RWPE1 (cell line): ENCODE measurements at regions not wholly inside any gene's neighbourhood (a gene's known extent, or its start where the extent isn't known, plus 50 kb on each side); places are given as distances from the start of the nearest gene placed in this dataset.
"Not testable (repeated sequence)": the region's sequence is repeated elsewhere in the genome, so short reads cannot be mapped to it uniquely, and the experiment has no call there.

Experiments used
- CTCF ChIA-PET: fragments of 350-600 bp; sonication (Branson Sonifier 250); formaldehyde crosslinking; extraction: SDS; loops from one replicate; lab custom pipeline; 2021; lab: Yijun Ruan, JAX
- POLR2A ChIA-PET: fragments of 400-600 bp; formaldehyde crosslinking; extraction: SDS; loops from one replicate; lab custom pipeline; 2020; ENCODE audit warnings: antibody characterized with exemption; ENCODE audit not compliant: low non-redundant PET; lab: Yijun Ruan, JAX
- DNase-seq: peaks from one replicate; pipeline ENCODE4 v3.0.0; 2012; ENCODE audit warnings: low spot score
- H3K27ac ChIP-seq: fragments of 450-650 bp; 2 replicates; pipeline ENCODE4 v1.5.1; 2017
- CTCF ChIP-seq: fragments of 450-650 bp; conservative IDR thresholded peaks from 2 replicates; pipeline ENCODE4 v1.5.1; 2017; ENCODE audit warnings: low read depth, mild to moderate bottlenecking

- DNase-seq, H3K27ac ChIP-seq, CTCF ChIA-PET, POLR2A ChIA-PET: not testable (repeated sequence)
Observed at GRCh38 chr5:109283086-109283485, 126.7 kb downstream of the PJA2 start.

GRCh38 chr5:109281136-109281690, 128.6 kb downstream of the PJA2 start:
- DNase-seq: no peak
- ChIA-PET CTCF (interaction anchor here (0.5 to 0.8 kb wide), 3 partner anchors 76 to 883 kb away, joined by 3 to 4 read pairs (median 3); no protein-coding TSS in a partner anchor), POLR2A (no interaction called here)
- no peak for TF ChIP-seq CTCF
- H3K27ac ChIP-seq: no peak overlapping the region

- TF ChIP-seq CTCF: no peak
- ChIA-PET POLR2A (no interaction called here), CTCF (no interaction called here)
- DNase-seq: no peak
- H3K27ac ChIP-seq: no peak overlapping the region
Observed at GRCh38 chr5:109278141-109278540, 131.6 kb downstream of the PJA2 start.

GRCh38 chr5:109275919-109276318, 133.9 kb downstream of the PJA2 start:
- CTCF ChIA-PET: interaction anchor here (0.6 kb wide), 1 partner anchor 290 kb away, joined by 3 read pairs; no protein-coding TSS in a partner anchor
- no peak for DNase-seq
- POLR2A ChIA-PET: no interaction called here
- H3K27ac ChIP-seq: no peak overlapping the region
- TF ChIP-seq CTCF: no peak

GRCh38 chr5:109273594-109273993, 136.2 kb downstream of the PJA2 start:
- no peak; the same call in 1 of the 2 replicates for TF ChIP-seq CTCF
- POLR2A ChIA-PET: no interaction called here
- DNase-seq: no peak
- H3K27ac ChIP-seq: no peak overlapping the region
- CTCF ChIA-PET: no interaction called here

GRCh38 chr5:109267283-109267682, 142.5 kb downstream of the PJA2 start:
- POLR2A ChIA-PET: no interaction called here
- no peak for TF ChIP-seq CTCF

GRCh38 chr5:109258755-109259154, 151.0 kb downstream of the PJA2 start:
- ChIA-PET CTCF (no interaction called here), POLR2A (no interaction called here)
- no peak overlapping the region for H3K27ac ChIP-seq
- no peak for TF ChIP-seq CTCF
- DNase-seq: no peak

More at GRCh38 chr5:109267283-109267682, 142.5 kb downstream of the PJA2 start:
- no peak overlapping the region for H3K27ac ChIP-seq
- CTCF ChIA-PET: interaction anchor here (0.6 kb wide), 1 partner anchor 755 kb away, joined by 3 read pairs; no protein-coding TSS in a partner anchor
- no peak for DNase-seq
